ENCODE measurements at regions not wholly inside any gene's neighbourhood (a gene's known extent, or its start where the extent isn't known, plus 50 kb on each side); places are given as distances from the start of the nearest gene placed in this dataset.

DNA sequence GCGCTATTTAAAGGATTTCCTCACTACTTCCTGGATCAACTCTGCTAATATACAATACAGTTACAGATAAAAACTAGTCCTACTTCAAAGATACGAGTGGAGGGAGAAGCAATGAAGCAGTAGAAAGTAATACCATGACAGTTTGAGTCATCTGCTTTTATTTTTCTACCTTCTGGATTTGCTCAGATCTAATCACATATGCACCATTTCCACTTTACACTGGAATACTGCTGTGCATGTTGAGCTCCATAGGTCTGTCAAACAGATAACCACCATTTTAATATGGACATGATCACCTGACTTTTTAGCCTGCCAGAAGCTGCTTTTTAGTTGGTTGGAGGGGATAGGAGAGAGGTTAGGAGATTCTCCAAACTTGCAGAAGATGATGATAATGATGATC lies 92.5 kb downstream of the MMUT start:
- no peak for DNase-seq (ENCODE audit: low spot score)
- no peaks in the 10 kb centered on the region for H3K27me3 ChIP-seq (ENCODE audit: control insufficient read depth in 4 of 4, insufficient read depth in 4 of 4, low read length in 3 of 4)
- H3K36me3 ChIP-seq (ENCODE audit: control insufficient read depth in 4 of 4, insufficient read depth in 3 of 4, low read depth in 1 of 4, low read length in 3 of 4), result no peaks in the 10 kb centered on the region
- H3K27ac ChIP-seq (ENCODE audit: low read depth in 1 of 2, low read length in 2 of 2), result no peak overlapping the region
- H3K9me3 ChIP-seq (ENCODE audit: control insufficient read depth in 4 of 4, low read length in 3 of 4), result peaks cover 0 to 5% (median 3%) of the 10 kb centered on the region in 4 donors
- no peak for TF ChIP-seq FOXA2 (IDR thresholded peaks at IDR 0.05)
- no peak for TF ChIP-seq JUND (IDR thresholded peaks at IDR 0.05)
- no peak for TF ChIP-seq HNF4G (IDR thresholded peaks at IDR 0.05)
- TF ChIP-seq SP1 (IDR thresholded peaks at IDR 0.05), result no peak
- TF ChIP-seq NR2F2 (IDR thresholded peaks at IDR 0.05), result no peak
- TF ChIP-seq RXRA (IDR thresholded peaks at IDR 0.05), result no peak
- no peak for TF ChIP-seq TAF1 (conservative IDR thresholded peaks at IDR 0.05)
- no peak for TF ChIP-seq RAD21 (IDR thresholded peaks at IDR 0.05)
- TF ChIP-seq, protein P1, sequence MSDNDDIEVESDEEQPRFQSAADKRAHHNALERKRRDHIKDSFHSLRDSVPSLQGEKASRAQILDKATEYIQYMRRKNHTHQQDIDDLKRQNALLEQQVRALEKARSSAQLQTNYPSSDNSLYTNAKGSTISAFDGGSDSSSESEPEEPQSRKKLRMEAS (IDR thresholded peaks at IDR 0.05), result no peak
- TF ChIP-seq, protein P2, sequence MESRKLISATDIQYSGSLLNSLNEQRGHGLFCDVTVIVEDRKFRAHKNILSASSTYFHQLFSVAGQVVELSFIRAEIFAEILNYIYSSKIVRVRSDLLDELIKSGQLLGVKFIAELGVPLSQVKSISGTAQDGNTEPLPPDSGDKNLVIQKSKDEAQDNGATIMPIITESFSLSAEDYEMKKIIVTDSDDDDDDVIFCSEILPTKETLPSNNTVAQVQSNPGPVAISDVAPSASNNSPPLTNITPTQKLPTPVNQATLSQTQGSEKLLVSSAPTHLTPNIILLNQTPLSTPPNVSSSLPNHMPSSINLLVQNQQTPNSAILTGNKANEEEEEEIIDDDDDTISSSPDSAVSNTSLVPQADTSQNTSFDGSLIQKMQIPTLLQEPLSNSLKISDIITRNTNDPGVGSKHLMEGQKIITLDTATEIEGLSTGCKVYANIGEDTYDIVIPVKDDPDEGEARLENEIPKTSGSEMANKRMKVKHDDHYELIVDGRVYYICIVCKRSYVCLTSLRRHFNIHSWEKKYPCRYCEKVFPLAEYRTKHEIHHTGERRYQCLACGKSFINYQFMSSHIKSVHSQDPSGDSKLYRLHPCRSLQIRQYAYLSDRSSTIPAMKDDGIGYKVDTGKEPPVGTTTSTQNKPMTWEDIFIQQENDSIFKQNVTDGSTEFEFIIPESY (IDR thresholded peaks at IDR 0.05), result no peak
- no peak for TF ChIP-seq HNF4A (conservative IDR thresholded peaks at IDR 0.05)
- TF ChIP-seq GABPA (IDR thresholded peaks at IDR 0.05 in 1 of 2, conservative IDR thresholded peaks at IDR 0.05 in 1 of 2), result no peak
- TF ChIP-seq EGR1 (IDR thresholded peaks at IDR 0.05; ENCODE audit: low read depth in 2 of 2), result no peak
- TF ChIP-seq, protein P3, sequence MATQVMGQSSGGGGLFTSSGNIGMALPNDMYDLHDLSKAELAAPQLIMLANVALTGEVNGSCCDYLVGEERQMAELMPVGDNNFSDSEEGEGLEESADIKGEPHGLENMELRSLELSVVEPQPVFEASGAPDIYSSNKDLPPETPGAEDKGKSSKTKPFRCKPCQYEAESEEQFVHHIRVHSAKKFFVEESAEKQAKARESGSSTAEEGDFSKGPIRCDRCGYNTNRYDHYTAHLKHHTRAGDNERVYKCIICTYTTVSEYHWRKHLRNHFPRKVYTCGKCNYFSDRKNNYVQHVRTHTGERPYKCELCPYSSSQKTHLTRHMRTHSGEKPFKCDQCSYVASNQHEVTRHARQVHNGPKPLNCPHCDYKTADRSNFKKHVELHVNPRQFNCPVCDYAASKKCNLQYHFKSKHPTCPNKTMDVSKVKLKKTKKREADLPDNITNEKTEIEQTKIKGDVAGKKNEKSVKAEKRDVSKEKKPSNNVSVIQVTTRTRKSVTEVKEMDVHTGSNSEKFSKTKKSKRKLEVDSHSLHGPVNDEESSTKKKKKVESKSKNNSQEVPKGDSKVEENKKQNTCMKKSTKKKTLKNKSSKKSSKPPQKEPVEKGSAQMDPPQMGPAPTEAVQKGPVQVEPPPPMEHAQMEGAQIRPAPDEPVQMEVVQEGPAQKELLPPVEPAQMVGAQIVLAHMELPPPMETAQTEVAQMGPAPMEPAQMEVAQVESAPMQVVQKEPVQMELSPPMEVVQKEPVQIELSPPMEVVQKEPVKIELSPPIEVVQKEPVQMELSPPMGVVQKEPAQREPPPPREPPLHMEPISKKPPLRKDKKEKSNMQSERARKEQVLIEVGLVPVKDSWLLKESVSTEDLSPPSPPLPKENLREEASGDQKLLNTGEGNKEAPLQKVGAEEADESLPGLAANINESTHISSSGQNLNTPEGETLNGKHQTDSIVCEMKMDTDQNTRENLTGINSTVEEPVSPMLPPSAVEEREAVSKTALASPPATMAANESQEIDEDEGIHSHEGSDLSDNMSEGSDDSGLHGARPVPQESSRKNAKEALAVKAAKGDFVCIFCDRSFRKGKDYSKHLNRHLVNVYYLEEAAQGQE (IDR thresholded peaks at IDR 0.05), result no peak
- TF ChIP-seq YY1 (IDR thresholded peaks at IDR 0.05), result no peak
- TF ChIP-seq CTCF (IDR thresholded peaks at IDR 0.05; ENCODE audit: low read depth, low read length, missing input control), result no peak
- TF ChIP-seq FOXA1 (IDR thresholded peaks at IDR 0.05), result no peak
- no peaks in the 10 kb centered on the region for H3K4me1 ChIP-seq (ENCODE audit: control insufficient read depth in 4 of 4, insufficient read depth in 4 of 4, low read length in 3 of 4)
- H3K9ac ChIP-seq (ENCODE audit: low read depth in 1 of 2, low read length in 2 of 2), result no peak overlapping the region
- 42% methylated on average over 2 of the region's 2 CpGs for WGBS
- no peak overlapping the region for H3K4me3 ChIP-seq (ENCODE audit: low read depth in 1 of 3, low read length in 3 of 3)

GRCh38 chr6:49366539-49366938 lies 96.5 kb downstream of the MMUT start:
- Histone ChIP-seq H3K9ac (ENCODE audit: low read depth in 1 of 2, low read length in 2 of 2) (no peak overlapping the region), H3K9me3 (ENCODE audit: control insufficient read depth in 4 of 4, low read length in 3 of 4) (peaks cover 0 to 5% (median 3%) of the 10 kb centered on the region in 4 donors), H3K4me3 (ENCODE audit: low read depth in 1 of 3, low read length in 3 of 3) (no peak overlapping the region), H3K27ac (ENCODE audit: low read depth in 1 of 2, low read length in 2 of 2) (no peak overlapping the region), H3K27me3 (ENCODE audit: control insufficient read depth in 4 of 4, insufficient read depth in 4 of 4, low read length in 3 of 4) (no peaks in the 10 kb centered on the region), H3K36me3 (ENCODE audit: control insufficient read depth in 4 of 4, insufficient read depth in 3 of 4, low read depth in 1 of 4, low read length in 3 of 4) (no peaks in the 10 kb centered on the region), H3K4me1 (ENCODE audit: control insufficient read depth in 4 of 4, insufficient read depth in 4 of 4, low read length in 3 of 4) (no peaks in the 10 kb centered on the region)
- DNase-seq (ENCODE audit: low spot score), result no peak
- TF ChIP-seq TAF1 (conservative IDR thresholded peaks at IDR 0.05), result no peak
- TF ChIP-seq, protein P4, sequence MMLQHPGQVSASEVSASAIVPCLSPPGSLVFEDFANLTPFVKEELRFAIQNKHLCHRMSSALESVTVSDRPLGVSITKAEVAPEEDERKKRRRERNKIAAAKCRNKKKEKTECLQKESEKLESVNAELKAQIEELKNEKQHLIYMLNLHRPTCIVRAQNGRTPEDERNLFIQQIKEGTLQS (IDR thresholded peaks at IDR 0.05), result no peak
- TF ChIP-seq, protein P1 (IDR thresholded peaks at IDR 0.05), result no peak
- TF ChIP-seq, protein P2 (IDR thresholded peaks at IDR 0.05), result no peak
- TF ChIP-seq, protein P3 (IDR thresholded peaks at IDR 0.05), result no peak
- no peak for TF ChIP-seq NR2F2 (IDR thresholded peaks at IDR 0.05)
- TF ChIP-seq YY1 (IDR thresholded peaks at IDR 0.05), result no peak
- TF ChIP-seq EGR1 (IDR thresholded peaks at IDR 0.05; ENCODE audit: low read depth in 2 of 2), result no peak
- TF ChIP-seq RXRA (IDR thresholded peaks at IDR 0.05), result no peak
- no peak for TF ChIP-seq FOXA1 (IDR thresholded peaks at IDR 0.05)
- TF ChIP-seq SP1 (IDR thresholded peaks at IDR 0.05), result no peak
- no peak for TF ChIP-seq HNF4G (IDR thresholded peaks at IDR 0.05)
- 78% methylated on average over 2 of the region's 2 CpGs for WGBS

Data from liver (tissue), 8 donors.